ENCODE measurements at regions not wholly inside any gene's neighbourhood (a gene's known extent, or its start where the extent isn't known, plus 50 kb on each side); places are given as distances from the start of the nearest gene placed in this dataset.

DNA sequence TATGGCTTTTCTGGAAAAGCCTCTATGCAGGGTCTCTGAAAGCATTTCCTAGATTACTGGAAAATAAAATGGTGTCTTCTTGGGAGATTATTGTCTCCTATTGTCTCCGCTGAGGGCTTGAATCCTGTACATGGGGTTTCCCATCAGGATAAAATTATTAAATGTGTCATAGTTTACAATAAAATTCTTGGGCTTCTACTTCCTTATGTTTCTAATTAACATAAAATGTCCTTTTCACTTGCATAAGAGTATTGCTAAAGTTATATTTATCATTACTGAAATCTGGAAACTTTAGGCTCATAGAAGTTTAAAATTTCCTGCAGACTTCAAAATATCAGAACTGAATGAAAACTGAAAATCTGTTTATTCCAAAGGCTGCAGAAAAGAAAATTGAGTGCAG lies 595.5 kb upstream of the AGTR1 start:
- no peak for DNase-seq (ENCODE audit: extremely low spot score in 2 of 2)
- Histone ChIP-seq H3K4me1 (no peaks in the 10 kb centered on the region), H3K27me3 (no peaks in the 10 kb centered on the region), H3K27ac (no peak overlapping the region), H3K4me3 (no peak overlapping the region), H3K9me3 (no peaks in the 10 kb centered on the region), H3K36me3 (no peaks in the 10 kb centered on the region)
- intact Hi-C loops (cut with DNase I), result no loop called here
- no peak for TF ChIP-seq POLR2A (IDR thresholded peaks at IDR 0.05)
- TF ChIP-seq POLR2AphosphoS5 (IDR thresholded peaks at IDR 0.05; ENCODE audit: insufficient read depth in 1 of 2, low read depth in 1 of 2), result no peak
- TF ChIP-seq, protein P1, sequence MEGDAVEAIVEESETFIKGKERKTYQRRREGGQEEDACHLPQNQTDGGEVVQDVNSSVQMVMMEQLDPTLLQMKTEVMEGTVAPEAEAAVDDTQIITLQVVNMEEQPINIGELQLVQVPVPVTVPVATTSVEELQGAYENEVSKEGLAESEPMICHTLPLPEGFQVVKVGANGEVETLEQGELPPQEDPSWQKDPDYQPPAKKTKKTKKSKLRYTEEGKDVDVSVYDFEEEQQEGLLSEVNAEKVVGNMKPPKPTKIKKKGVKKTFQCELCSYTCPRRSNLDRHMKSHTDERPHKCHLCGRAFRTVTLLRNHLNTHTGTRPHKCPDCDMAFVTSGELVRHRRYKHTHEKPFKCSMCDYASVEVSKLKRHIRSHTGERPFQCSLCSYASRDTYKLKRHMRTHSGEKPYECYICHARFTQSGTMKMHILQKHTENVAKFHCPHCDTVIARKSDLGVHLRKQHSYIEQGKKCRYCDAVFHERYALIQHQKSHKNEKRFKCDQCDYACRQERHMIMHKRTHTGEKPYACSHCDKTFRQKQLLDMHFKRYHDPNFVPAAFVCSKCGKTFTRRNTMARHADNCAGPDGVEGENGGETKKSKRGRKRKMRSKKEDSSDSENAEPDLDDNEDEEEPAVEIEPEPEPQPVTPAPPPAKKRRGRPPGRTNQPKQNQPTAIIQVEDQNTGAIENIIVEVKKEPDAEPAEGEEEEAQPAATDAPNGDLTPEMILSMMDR (IDR thresholded peaks at IDR 0.05), result no peak

DNA sequence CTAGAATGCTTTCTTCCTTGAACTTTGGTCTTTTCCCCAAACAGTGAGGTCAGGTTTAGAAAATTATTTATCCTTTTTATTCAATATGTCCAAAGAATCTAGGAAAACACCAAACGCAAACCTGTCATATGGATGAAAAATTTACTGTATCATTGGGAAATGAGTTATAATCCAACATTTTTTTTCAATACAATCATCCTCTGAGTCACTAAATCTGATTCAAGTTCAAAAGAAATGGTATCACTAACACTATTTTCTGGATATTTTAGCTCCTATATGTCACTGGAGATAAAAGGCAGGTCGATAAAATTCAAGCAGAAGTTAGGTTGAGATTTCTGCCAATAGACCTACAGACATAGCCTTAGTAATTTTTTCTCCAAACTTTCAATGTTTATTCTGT lies 591.6 kb upstream of the AGTR1 start:
- TF ChIP-seq POLR2AphosphoS5 (IDR thresholded peaks at IDR 0.05; ENCODE audit: insufficient read depth in 1 of 2, low read depth in 1 of 2) (no peak), POLR2A (IDR thresholded peaks at IDR 0.05) (no peak)
- TF ChIP-seq, protein P1 (IDR thresholded peaks at IDR 0.05), result no peak
- no peaks in the 10 kb centered on the region for H3K9me3 ChIP-seq
- H3K4me3 ChIP-seq, result no peak overlapping the region
- no peak overlapping the region for H3K27ac ChIP-seq
- no peak for DNase-seq (ENCODE audit: extremely low spot score in 2 of 2)
- intact Hi-C loops (cut with DNase I), result no loop called here
- no peaks in the 10 kb centered on the region for H3K36me3 ChIP-seq
- H3K4me1 ChIP-seq, result no peaks in the 10 kb centered on the region
- H3K27me3 ChIP-seq, result no peaks in the 10 kb centered on the region

DNA sequence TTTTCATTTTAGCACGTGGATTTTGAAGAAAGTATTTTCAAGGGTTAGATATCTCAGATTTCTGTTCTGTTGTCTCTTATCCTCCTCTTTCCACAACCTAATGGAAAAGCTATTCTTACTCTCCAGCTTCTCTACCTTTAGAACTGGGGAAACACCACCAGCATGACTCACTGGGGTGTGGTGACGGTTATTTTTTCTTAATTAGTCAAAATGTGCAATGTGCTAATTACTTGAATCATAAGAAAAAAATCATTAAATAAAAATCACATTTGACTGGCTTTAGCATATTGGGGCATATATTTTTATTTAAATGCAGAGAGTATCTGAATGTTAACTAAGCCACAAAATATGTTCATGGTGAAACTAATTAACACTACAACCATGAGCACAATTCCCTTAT lies 570.7 kb upstream of the AGTR1 start:
- H3K27me3 ChIP-seq, result no peaks in the 10 kb centered on the region
- no peak overlapping the region for H3K27ac ChIP-seq
- intact Hi-C loops (cut with DNase I), result no loop called here
- no peak overlapping the region for H3K4me3 ChIP-seq
- no peak for DNase-seq (ENCODE audit: extremely low spot score in 2 of 2)
- TF ChIP-seq, protein P1 (IDR thresholded peaks at IDR 0.05), result no peak
- TF ChIP-seq POLR2A (IDR thresholded peaks at IDR 0.05) (no peak), POLR2AphosphoS5 (IDR thresholded peaks at IDR 0.05; ENCODE audit: insufficient read depth in 1 of 2, low read depth in 1 of 2) (no peak)
- H3K9me3 ChIP-seq, result no peaks in the 10 kb centered on the region
- no peaks in the 10 kb centered on the region for H3K4me1 ChIP-seq
- no peaks in the 10 kb centered on the region for H3K36me3 ChIP-seq

DNA sequence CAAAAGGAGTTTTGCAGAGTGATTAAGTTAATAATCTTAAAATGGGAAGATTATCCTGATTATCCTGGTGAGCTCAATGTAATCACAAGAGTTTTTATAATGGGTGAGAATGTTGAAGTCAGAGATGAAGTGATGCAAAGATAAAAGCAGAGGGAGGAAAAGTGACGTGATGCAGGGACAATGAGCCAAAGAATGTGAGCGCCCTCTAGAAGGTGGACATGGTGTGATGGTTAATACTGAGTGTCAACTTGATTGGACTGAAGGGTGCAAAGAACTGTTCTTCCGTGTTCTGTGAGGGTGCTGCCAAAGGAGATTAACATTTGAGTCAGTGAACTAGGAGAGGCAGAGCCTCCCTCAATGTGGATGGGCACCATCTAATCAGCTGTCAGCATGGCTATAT lies 569.6 kb upstream of the AGTR1 start:
- Histone ChIP-seq H3K27me3 (no peaks in the 10 kb centered on the region), H3K4me3 (no peak overlapping the region), H3K4me1 (no peaks in the 10 kb centered on the region), H3K9me3 (no peaks in the 10 kb centered on the region), H3K36me3 (no peaks in the 10 kb centered on the region), H3K27ac (no peak overlapping the region)
- no peak for TF ChIP-seq POLR2A (IDR thresholded peaks at IDR 0.05)
- TF ChIP-seq, protein P1 (IDR thresholded peaks at IDR 0.05), result no peak
- TF ChIP-seq POLR2AphosphoS5 (IDR thresholded peaks at IDR 0.05; ENCODE audit: insufficient read depth in 1 of 2, low read depth in 1 of 2), result no peak
- no peak for DNase-seq (ENCODE audit: extremely low spot score in 2 of 2)
- intact Hi-C loops (cut with DNase I), result no loop called here

DNA sequence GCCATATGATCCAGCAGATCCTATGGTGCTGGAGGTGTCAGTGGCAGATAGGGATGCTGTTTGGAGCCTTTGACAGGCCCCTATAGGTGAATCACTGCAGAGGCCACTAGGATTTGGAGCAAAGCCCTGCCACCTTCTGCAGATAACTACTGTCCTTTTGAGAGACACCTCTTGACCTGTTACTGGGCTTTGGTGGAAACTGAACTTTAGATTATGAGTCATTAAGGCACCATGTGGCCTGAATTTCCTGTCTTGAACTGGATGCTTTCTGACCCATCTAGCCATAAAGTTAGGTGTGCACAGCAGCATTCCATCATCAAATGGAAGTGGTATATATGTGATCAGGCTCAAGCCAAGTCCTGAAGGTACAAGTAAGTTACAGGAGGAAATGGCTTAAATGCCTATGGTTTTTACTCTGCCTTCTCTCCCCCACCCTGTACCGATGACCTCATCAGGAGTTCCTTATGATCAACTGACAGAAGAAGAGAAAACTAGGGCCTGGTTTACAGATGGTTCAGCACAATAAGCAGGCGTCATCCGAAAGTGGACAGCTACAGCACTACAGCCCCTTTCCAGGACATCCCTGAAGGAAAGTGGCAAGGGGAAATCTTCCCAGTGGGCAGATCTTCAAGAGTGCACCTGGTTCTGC lies 565.6 kb upstream of the AGTR1 start:
- Histone ChIP-seq H3K9me3 (no peaks in the 10 kb centered on the region), H3K36me3 (no peaks in the 10 kb centered on the region), H3K27me3 (no peaks in the 10 kb centered on the region), H3K4me1 (no peaks in the 10 kb centered on the region), H3K27ac (no peak overlapping the region), H3K4me3 (no peak overlapping the region)
- no peak for DNase-seq (ENCODE audit: extremely low spot score in 2 of 2)
- TF ChIP-seq, protein P1 (IDR thresholded peaks at IDR 0.05), result no peak
- TF ChIP-seq POLR2A (IDR thresholded peaks at IDR 0.05) (no peak), POLR2AphosphoS5 (IDR thresholded peaks at IDR 0.05; ENCODE audit: insufficient read depth in 1 of 2, low read depth in 1 of 2) (no peak)
- intact Hi-C loops (cut with DNase I), result no loop called here
